GM12874 (cell line): ENCODE measurements at regions not wholly inside any gene's neighbourhood (a gene's known extent, or its start where the extent isn't known, plus 50 kb on each side); places are given as distances from the start of the nearest gene placed in this dataset.

Source experiments
- CTCF ChIP-seq: IDR thresholded peaks from 2 replicates; pipeline ENCODE4 v1.5.1; 2011; ENCODE audit warnings: low read depth, mild to moderate bottlenecking, control low read depth, low read length, moderate library complexity; ENCODE audit not compliant: insufficient read depth

- TF ChIP-seq CTCF, result no peak
Measured at GRCh38 chr9:90074316-90074962, 469.6 kb downstream of the GADD45G start.

- TF ChIP-seq CTCF, result no peak
Measured at GRCh38 chr9:90078988-90079421, 474.2 kb downstream of the GADD45G start.

- no peak for TF ChIP-seq CTCF
Measured at GRCh38 chr9:90085633-90086032, 480.8 kb downstream of the GADD45G start.

GRCh38 chr9:90086101-90086511 lies 481.3 kb downstream of the GADD45G start:
- TF ChIP-seq CTCF, result no peak

- TF ChIP-seq CTCF, result no peak
Measured at GRCh38 chr9:90088434-90088833, 483.6 kb downstream of the GADD45G start.

GRCh38 chr9:90088856-90089255 lies 484.0 kb downstream of the GADD45G start:
- no peak for TF ChIP-seq CTCF

GRCh38 chr9:90090997-90091396 lies 486.2 kb downstream of the GADD45G start:
- no peak for TF ChIP-seq CTCF
